PC-9 (cell line): ENCODE measurements at regions not wholly inside any gene's neighbourhood (a gene's known extent, or its start where the extent isn't known, plus 50 kb on each side); places are given as distances from the start of the nearest gene placed in this dataset.

Experiments used
- BruUV-seq: library from RNA; stranded (reverse); fragments of 400-500 nt; replicated peaks from 2 replicates; lab custom pipeline; 2021; lab: Mats Ljungman, UMichigan
- CTCF ChIA-PET: fragments of 300-600 bp; sonication (Branson Sonifier 250); formaldehyde crosslinking; loops from one replicate; lab custom pipeline; 2022; ENCODE audit warnings: antibody characterized with exemption; lab: Charles Lee
- POLR2A ChIA-PET: fragments of 300-600 bp; sonication (Branson Sonifier 250); formaldehyde crosslinking; loops from one replicate; lab custom pipeline; 2022; ENCODE audit warnings: antibody characterized with exemption; ENCODE audit not compliant: unreplicated experiment; lab: Charles Lee
- DNase-seq, 2 experiments: peaks; one replicate each; pipeline versions ENCODE4 v3.0.0 to v3.0.0-alpha.2; 2015 to 2022; ENCODE audit warnings: mixed read lengths in 1 of 2
- H2AFZ ChIP-seq: fragments of 200-600 bp; sonication (generic); 2 replicates; pipeline ENCODE4 v1.8.1; 2017; ENCODE audit warnings: antibody characterized with exemption
- H3F3A ChIP-seq: fragments of 200-600 bp; sonication (generic); 2 replicates; pipeline ENCODE4 v1.8.1; 2017; ENCODE audit warnings: antibody characterized with exemption, mild to moderate bottlenecking, low read depth; ENCODE audit not compliant: insufficient read depth
- H3K27ac ChIP-seq: fragments of 200-600 bp; sonication (generic); 2 replicates; pipeline ENCODE4 v1.6.1; 2016; ENCODE audit warnings: mixed run types
- H3K27me3 ChIP-seq: fragments of 200-600 bp; sonication (generic); 2 replicates; pipeline ENCODE4 v1.6.1; 2016; ENCODE audit warnings: low read depth, mixed run types; ENCODE audit not compliant: insufficient read depth
- H3K36me3 ChIP-seq: fragments of 200-600 bp; sonication (generic); 2 replicates; pipeline ENCODE4 v1.6.1; 2016; ENCODE audit warnings: low read depth, mixed run types
- H3K4me1 ChIP-seq: fragments of 200-600 bp; sonication (generic); replicated peaks from 2 replicates; pipeline ENCODE4 v1.6.1; 2016; ENCODE audit warnings: mixed run types; ENCODE audit not compliant: insufficient read depth
- H3K4me2 ChIP-seq: fragments of 200-600 bp; sonication (generic); 2 replicates; pipeline ENCODE4 v1.6.1; 2017; ENCODE audit warnings: mixed run types
- H3K4me3 ChIP-seq: fragments of 200-600 bp; sonication (generic); 2 replicates; pipeline ENCODE4 v1.6.1; 2016; ENCODE audit warnings: mixed run types
- H3K79me2 ChIP-seq: fragments of 200-600 bp; sonication (generic); 2 replicates; pipeline ENCODE4 v1.6.1; 2017; ENCODE audit warnings: low read depth, mixed run types
- H3K9me2 ChIP-seq: fragments of 200-600 bp; sonication (generic); 2 replicates; pipeline ENCODE4 v1.8.1; 2017; ENCODE audit warnings: mild to moderate bottlenecking; ENCODE audit not compliant: insufficient read depth
- H3K9me3 ChIP-seq: fragments of 200-600 bp; sonication (generic); 2 replicates; pipeline ENCODE4 v1.8.1; 2016; ENCODE audit warnings: low read depth; ENCODE audit not compliant: insufficient read depth
- H4K20me1 ChIP-seq: fragments of 200-600 bp; sonication (generic); 2 replicates; pipeline ENCODE4 v1.8.1; 2017; ENCODE audit not compliant: insufficient read depth
- EZH2 ChIP-seq: fragments of 200-600 bp; sonication (generic); IDR thresholded peaks from 2 replicates; pipeline ENCODE4 v1.8.0; 2017; ENCODE audit warnings: antibody characterized with exemption, low read depth
- intact Hi-C: fragments of 100-400 bp; cut with micrococcal nuclease; formaldehyde crosslinking; loops from one replicate; pipeline ENCODE4 v1.10.0; 2022; ENCODE audit not compliant: unreplicated experiment
- TF ChIP-seq, protein P1 (sequence below): fragments of 200-600 bp; sonication (generic); conservative IDR thresholded peaks from 2 replicates; pipeline ENCODE4 v1.6.1; 2017; ENCODE audit warnings: mixed run types, antibody characterized with exemption, mild to moderate bottlenecking, moderate library complexity

DNA sequence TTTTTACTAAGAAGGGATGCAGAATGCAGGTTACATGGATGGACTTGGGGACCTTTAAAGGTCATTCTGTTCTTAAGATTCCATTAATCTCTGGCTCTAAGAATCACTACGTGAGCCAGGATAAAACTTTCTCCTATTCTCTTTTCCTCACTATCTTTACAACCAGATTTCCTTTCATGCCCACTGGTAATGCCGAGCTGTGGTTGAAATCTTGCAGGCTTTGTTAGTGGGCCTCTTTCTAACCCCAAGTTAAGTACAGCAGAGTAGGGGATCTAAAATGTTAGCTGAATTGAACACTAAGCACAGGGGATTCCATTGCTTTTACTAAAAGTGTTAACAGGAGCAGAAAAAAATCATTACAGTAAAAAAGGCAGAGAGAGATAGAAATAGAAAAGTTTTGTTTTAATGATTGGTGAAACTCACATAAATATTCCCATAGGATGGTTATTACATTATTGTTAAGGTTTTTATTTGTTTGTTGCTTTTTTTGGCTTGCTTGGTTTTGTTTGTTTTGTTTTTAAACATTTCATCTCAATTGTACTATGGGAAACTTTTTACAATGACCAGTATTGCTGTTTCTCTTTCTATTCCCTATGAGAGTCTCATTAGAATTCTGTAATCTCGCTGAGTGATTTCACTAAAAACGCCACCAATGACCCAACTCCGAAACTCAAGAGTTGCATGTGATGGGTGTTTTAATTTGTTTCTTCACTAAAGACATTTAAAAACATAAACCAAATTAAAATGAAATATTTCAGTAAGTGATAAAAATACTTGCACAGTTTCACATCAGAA is 54.1 kb upstream of the HTATIP2 start:
- no TSS peak for BruUV-seq
- no peaks in the 10 kb centered on the region for H3K79me2 ChIP-seq
- CTCF ChIA-PET = no interaction called here
- H2AFZ ChIP-seq = no peak overlapping the region
- no peaks in the 10 kb centered on the region for H3K4me1 ChIP-seq
- H3K4me3 ChIP-seq = no peak overlapping the region
- H3K4me2 ChIP-seq = no peak overlapping the region
- no peak overlapping the region for H3K27ac ChIP-seq
- peaks cover 62% of the 10 kb centered on the region for H3K27me3 ChIP-seq
- DNase-seq = no peak
- intact Hi-C loops = no loop called here
- H3K36me3 ChIP-seq = no peaks in the 10 kb centered on the region
- H3K9me3 ChIP-seq = no peaks in the 10 kb centered on the region
- H3K9me2 ChIP-seq = no peaks in the 10 kb centered on the region
- no peaks in the 10 kb centered on the region for H3F3A ChIP-seq
- H4K20me1 ChIP-seq = no peaks in the 10 kb centered on the region
- TF ChIP-seq, protein P1, sequence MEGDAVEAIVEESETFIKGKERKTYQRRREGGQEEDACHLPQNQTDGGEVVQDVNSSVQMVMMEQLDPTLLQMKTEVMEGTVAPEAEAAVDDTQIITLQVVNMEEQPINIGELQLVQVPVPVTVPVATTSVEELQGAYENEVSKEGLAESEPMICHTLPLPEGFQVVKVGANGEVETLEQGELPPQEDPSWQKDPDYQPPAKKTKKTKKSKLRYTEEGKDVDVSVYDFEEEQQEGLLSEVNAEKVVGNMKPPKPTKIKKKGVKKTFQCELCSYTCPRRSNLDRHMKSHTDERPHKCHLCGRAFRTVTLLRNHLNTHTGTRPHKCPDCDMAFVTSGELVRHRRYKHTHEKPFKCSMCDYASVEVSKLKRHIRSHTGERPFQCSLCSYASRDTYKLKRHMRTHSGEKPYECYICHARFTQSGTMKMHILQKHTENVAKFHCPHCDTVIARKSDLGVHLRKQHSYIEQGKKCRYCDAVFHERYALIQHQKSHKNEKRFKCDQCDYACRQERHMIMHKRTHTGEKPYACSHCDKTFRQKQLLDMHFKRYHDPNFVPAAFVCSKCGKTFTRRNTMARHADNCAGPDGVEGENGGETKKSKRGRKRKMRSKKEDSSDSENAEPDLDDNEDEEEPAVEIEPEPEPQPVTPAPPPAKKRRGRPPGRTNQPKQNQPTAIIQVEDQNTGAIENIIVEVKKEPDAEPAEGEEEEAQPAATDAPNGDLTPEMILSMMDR = no peak
- no peak for TF ChIP-seq EZH2
- POLR2A ChIA-PET = no interaction called here

DNA sequence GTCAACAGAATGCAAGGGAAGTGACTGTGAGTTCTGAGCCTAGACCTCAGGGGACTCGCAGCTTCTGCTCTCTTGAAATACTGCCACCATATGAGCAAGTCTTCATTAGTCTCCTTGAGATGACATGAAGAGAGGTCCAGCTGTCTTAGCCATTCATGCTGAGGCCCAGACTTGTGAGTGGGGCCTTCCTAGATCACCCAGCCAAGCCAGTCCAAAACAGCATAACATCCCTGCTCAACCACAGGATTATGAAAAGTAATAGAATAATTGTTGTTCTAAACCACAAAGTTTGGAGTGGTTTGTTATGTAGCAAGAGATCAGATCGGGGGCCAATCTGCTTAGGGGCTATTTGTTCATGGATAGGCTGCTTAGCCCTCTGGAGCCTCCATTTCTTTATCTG is 54.9 kb upstream of the HTATIP2 start:
- no TSS peak for BruUV-seq
- H3K9me3 ChIP-seq = no peaks in the 10 kb centered on the region
- no peak overlapping the region for H3K27ac ChIP-seq
- ChIA-PET POLR2A (no interaction called here), CTCF (no interaction called here)
- no peaks in the 10 kb centered on the region for H3K36me3 ChIP-seq
- no peaks in the 10 kb centered on the region for H3K4me1 ChIP-seq
- no peaks in the 10 kb centered on the region for H4K20me1 ChIP-seq
- H2AFZ ChIP-seq = no peak overlapping the region
- H3K27me3 ChIP-seq = peaks cover 64% of the 10 kb centered on the region
- H3K9me2 ChIP-seq = no peaks in the 10 kb centered on the region
- intact Hi-C loops = no loop called here
- H3F3A ChIP-seq = no peaks in the 10 kb centered on the region
- no peak overlapping the region for H3K4me2 ChIP-seq
- no peak for DNase-seq
- TF ChIP-seq, protein P1 = no peak
- no peak for TF ChIP-seq EZH2
- no peaks in the 10 kb centered on the region for H3K79me2 ChIP-seq
- no peak overlapping the region for H3K4me3 ChIP-seq

DNA sequence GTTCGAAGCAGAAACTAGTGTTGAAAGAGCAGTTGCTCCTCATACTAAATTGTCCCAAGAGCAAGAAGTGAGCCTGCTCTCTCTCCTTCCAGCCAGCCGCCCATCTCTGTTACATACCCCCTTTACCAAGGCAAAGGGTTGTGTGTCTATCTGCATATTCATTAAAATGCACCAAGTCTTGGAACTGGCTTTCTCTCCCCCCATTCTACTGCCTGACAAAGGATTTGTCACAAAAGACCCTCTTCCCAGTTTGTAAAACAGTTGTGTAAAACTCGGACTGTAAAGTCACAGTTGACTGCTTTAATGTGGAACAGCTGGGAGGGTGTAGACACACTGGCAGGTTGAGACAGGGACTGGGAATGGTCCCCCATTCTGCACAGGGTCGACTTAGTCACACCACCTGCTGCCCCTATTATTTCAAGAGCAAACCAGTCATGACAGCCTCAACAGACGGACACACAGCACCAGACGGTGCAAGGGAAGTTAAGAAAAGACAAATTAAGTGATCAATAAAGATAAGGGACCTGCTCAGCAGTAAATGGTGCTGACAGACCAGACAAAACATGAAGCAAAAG is 60.0 kb upstream of the HTATIP2 start:
- Histone ChIP-seq H4K20me1 (no peaks in the 10 kb centered on the region), H3K79me2 (no peaks in the 10 kb centered on the region), H3K36me3 (no peaks in the 10 kb centered on the region), H3K4me2 (no peak overlapping the region), H3K9me2 (no peaks in the 10 kb centered on the region), H3K9me3 (no peaks in the 10 kb centered on the region), H3K27me3 (peaks cover 55% of the 10 kb centered on the region), H3F3A (no peaks in the 10 kb centered on the region), H3K27ac (no peak overlapping the region), H3K4me3 (no peak overlapping the region), H2AFZ (no peak overlapping the region), H3K4me1 (no peaks in the 10 kb centered on the region)
- POLR2A ChIA-PET = no interaction called here
- no peak for DNase-seq
- no TSS peak for BruUV-seq
- intact Hi-C loops = no loop called here
- CTCF ChIA-PET = no interaction called here
- no peak for TF ChIP-seq EZH2
- TF ChIP-seq, protein P1 = no peak
